Astrocyte of the spinal cord (primary cell): ENCODE measurements at regions not wholly inside any gene's neighbourhood (a gene's known extent, or its start where the extent isn't known, plus 50 kb on each side); places are given as distances from the start of the nearest gene placed in this dataset.
"Not testable (repeated sequence)": the region's sequence is repeated elsewhere in the genome, so short reads cannot be mapped to it uniquely, and the experiment has no call there.

Experiments used
- DNase-seq: peaks from one replicate; pipeline ENCODE4 v3.0.0; 2011; ENCODE audit warnings: low read depth, low spot score
- H3K4me3 ChIP-seq: 2 replicates; pipeline ENCODE4 v1.5.1; 2011; ENCODE audit warnings: low read depth, mild to moderate bottlenecking, low read length, moderate library complexity
- CTCF ChIP-seq: IDR thresholded peaks from 2 replicates; pipeline ENCODE4 v1.5.1; 2012; ENCODE audit warnings: low read depth, mild to moderate bottlenecking, low read length, inconsistent platforms
- in situ Hi-C: cut with HindIII; loops from 2 replicates; pipeline ENCODE4 v1.10.0; 2017; ENCODE audit warnings: low sequenced_read_pairs

DNA sequence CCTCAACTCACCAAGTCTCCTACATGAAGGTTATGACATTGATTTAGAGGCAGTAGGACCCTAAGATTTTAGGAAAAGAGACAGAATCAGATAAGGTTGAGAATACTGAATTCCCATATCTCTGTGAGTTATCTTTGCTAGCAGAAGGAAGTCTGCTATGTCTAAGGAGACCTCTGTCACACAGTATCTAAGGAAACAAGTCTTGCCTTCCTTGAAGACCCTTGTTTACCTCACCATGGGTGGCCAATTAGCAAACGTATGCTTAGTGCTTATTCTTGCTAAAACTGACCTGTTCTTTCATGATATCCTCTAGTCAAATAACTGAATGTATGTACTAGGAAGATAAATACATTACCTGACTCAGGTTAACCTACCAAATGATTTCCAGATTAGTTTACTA lies 855.4 kb upstream of the SLITRK1 start:
- H3K4me3 ChIP-seq = no peak overlapping the region
- no peak for DNase-seq
- no peak for TF ChIP-seq CTCF
- in situ Hi-C loops = no loop called here

DNA sequence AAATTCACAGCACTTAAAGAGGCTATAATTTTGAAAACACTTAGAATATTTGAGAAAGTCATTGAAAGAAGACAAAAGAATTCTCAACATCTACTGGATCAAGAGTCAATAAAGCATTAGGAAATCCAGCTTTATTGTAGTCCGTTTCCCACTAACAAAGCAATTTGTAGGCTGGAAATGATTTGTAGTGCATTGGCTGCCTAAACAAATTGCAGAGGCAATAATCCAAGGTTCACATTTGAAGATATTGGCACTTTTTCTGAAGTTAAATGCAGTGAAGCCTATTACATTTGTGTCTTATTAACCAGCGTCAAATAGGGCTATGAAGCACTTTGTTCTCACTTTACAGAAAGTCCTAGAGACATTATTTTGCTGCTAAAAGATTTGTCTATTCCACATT lies 848.1 kb upstream of the SLITRK1 start:
- in situ Hi-C loops = no loop called here
- TF ChIP-seq CTCF = no peak
- no peak overlapping the region for H3K4me3 ChIP-seq
- DNase-seq = no peak

DNA sequence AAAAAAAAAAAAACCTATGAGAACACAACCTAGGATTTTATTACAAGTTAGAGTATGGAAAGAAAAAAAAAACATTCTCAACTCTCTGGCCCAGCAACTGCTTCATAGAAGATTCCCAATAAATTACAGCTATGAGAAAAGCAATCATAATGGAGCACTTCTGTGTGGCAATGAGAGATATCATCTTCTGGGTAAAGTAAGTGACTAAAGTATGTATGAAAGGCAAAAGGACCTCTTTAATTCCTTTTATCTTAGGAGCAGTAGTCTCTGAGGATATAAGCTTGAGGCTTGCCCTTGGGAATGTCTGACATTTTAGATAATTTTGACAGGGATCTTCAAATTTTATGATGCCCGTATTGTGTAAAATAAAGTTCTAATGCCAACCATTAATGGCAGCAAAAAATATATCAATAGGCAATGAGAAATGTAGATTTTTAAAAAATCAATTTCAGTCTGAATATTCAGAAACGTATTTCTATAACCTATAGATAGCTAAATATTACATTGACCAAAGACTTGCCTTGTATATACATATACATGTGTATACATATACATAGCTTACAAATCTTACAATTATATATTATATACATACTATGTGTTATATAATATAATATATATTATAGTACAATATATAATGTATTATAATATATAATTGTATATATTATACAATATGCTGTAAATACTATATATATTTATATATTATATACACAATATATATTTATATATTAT lies 823.9 kb upstream of the SLITRK1 start:
- in situ Hi-C loops = no loop called here
- TF ChIP-seq CTCF = no peak
- DNase-seq = no peak
- no peak overlapping the region for H3K4me3 ChIP-seq

DNA sequence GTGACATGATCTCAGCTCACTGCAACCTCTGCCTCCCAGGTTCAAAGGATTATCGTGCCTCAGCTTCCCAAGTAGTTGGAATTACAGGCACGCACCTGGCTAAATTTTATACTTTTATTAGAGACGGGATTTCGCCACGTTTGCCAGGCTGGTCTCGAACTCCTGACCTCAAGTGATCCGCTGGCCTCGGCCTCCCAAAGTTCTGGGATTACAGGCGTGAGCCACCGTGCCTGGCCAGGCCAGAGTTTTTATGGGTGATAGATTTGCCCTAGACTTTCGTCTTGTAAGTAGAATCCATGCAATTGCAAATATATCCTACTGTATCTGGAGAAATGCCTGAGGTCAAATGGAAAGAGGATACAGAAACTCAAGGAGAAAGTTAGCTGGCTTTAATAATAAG lies 819.9 kb upstream of the SLITRK1 start:
- in situ Hi-C loops = no loop called here
- DNase-seq = no peak
- H3K4me3 ChIP-seq = no peak overlapping the region
- no peak for TF ChIP-seq CTCF

GRCh38 chr13:84697591-84697990 lies 815.3 kb upstream of the SLITRK1 start:
- DNase-seq, H3K4me3 ChIP-seq, in situ Hi-C loops: not testable (repeated sequence)

DNA sequence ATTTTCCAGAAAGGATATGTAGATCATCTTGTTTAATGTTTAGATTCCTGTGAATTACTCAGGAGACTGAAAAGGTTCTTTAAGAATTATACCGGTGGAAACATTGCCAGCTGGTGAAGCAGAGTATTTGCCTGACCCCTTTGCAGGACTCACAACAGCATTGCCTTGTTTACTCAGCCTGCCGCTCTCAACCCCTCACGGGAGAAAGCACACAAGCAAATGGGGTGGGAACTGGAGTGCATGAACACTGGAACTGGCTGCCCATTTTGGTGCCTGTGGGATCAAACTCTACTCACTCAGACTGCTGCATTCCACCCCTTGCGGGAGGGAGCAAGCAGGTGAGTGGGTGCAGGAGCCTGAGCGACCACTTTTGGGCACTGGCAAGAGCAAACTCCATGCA lies 804.7 kb upstream of the SLITRK1 start:
- in situ Hi-C loops = no loop called here
- no peak for TF ChIP-seq CTCF
- no peak for DNase-seq
- H3K4me3 ChIP-seq = no peak overlapping the region

DNA sequence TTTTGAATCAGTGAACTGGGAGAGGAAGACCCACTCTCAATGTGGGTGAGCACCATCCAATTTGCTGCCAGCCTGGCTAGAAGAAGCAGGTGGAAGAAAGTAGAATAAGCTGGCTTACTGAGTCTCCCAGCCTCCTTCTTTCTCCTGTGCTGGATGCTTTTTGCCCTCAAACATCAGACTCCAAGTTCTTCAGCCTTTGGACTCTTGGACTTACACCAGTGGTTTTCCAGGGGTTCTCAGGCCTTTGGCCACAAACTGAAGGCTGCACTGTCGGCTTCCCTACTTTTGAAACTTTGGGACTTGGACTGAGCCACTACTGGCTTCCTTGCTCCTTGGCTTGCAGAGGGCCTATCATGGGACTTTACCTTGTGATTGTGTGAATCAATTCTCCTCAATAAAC lies 804.2 kb upstream of the SLITRK1 start:
- TF ChIP-seq CTCF = no peak
- no peak for DNase-seq
- H3K4me3 ChIP-seq = no peak overlapping the region
- in situ Hi-C loops = no loop called here
